B cell (primary cell): ENCODE measurements at regions not wholly inside any gene's neighbourhood (a gene's known extent, or its start where the extent isn't known, plus 50 kb on each side); places are given as distances from the start of the nearest gene placed in this dataset.

ENCODE experiments used
- ATAC-seq: fragments of 200-7000 bp; cut with Tn5 transposase; one replicate; pipeline ENCODE4 v1.10.0; 2021; ENCODE audit warnings: low read depth, mild to moderate bottlenecking, moderate number of reproducible peaks, moderate library complexity
- CTCF ChIA-PET: fragments of 350-600 bp; sonication (Branson Sonifier 250); formaldehyde crosslinking; loops from one replicate; lab custom pipeline; 2021; ENCODE audit warnings: antibody characterized with exemption, inconsistent platforms; lab: Charles Lee
- POLR2A ChIA-PET: fragments of 350-600 bp; sonication (Branson Sonifier 250); formaldehyde crosslinking; loops from one replicate; lab custom pipeline; 2021; ENCODE audit warnings: antibody characterized with exemption; lab: Charles Lee
- DNase-seq: peaks from one replicate; pipeline ENCODE4 v3.0.0; 2013
- H2AFZ ChIP-seq: 2 replicates; pipeline ENCODE4 v1.6.1; 2012; ENCODE audit warnings: mild to moderate bottlenecking, low read depth, low read length; ENCODE audit not compliant: insufficient read depth, poor library complexity, severe bottlenecking
- H3K27ac ChIP-seq, 2 donors: 1 replicate in 1 of 2; 2 replicates in 1 of 2; pipeline ENCODE4 v1.5.1; 2012 to 2013; ENCODE audit warnings: low read length in 2 of 2, mild to moderate bottlenecking in 2 of 2, moderate library complexity in 1 of 2
- H3K27me3 ChIP-seq, 4 experiments: fragments of 200-600 bp in 1 of 4; sonication (generic) in 1 of 4; replicated peaks in 1 of 4; 1 replicate in 2 of 4; 2 replicates in 2 of 4; pipeline versions ENCODE4 v1.6.1 to v1.7.0; 2013 to 2016; ENCODE audit warnings: low read length in 3 of 4, mild to moderate bottlenecking in 2 of 4, mixed read lengths in 1 of 4, moderate library complexity in 1 of 4; ENCODE audit not compliant: insufficient read depth in 4 of 4, control insufficient read depth in 3 of 4; ENCODE audit errors: control extremely low read depth in 1 of 4
- H3K36me3 ChIP-seq, 2 experiments: replicated peaks in 1 of 2; 1 replicate in 1 of 2; 2 replicates in 1 of 2; pipeline versions ENCODE4 v1.6.1 to v1.7.1; 2013; ENCODE audit warnings: low read length in 1 of 2; ENCODE audit not compliant: insufficient read depth in 2 of 2, control insufficient read depth in 1 of 2; ENCODE audit errors: control extremely low read depth in 1 of 2, extremely low read depth in 1 of 2
- H3K4me1 ChIP-seq, 2 donors: fragments of 200-600 bp in 1 of 2; sonication (generic) in 1 of 2; 1 replicate in 1 of 2; 2 replicates in 1 of 2; pipeline versions ENCODE4 v1.5.1 to v1.6.1; 2013 to 2017; ENCODE audit warnings: low read length in 2 of 2; ENCODE audit not compliant: control insufficient read depth in 2 of 2, insufficient read depth in 2 of 2
- H3K4me2 ChIP-seq: replicated peaks from 2 replicates; pipeline ENCODE3; 2012; ENCODE audit warnings: mild to moderate bottlenecking, low read depth, low read length; ENCODE audit not compliant: poor library complexity, severe bottlenecking
- H3K4me3 ChIP-seq, 5 experiments: fragments of 200-600 bp in 1 of 5; sonication (generic) in 1 of 5; 1 replicate in 3 of 5; 2 replicates in 2 of 5; pipeline versions ENCODE4 v1.5.1 to v1.7.0; 2011 to 2016; ENCODE audit warnings: low read length in 4 of 5, mild to moderate bottlenecking in 4 of 5, low read depth in 2 of 5, control low read depth in 1 of 5, moderate library complexity in 1 of 5; ENCODE audit not compliant: insufficient read depth in 1 of 5; ENCODE audit errors: control extremely low read depth in 1 of 5, extremely low read depth in 1 of 5
- H3K79me2 ChIP-seq: fragments of 200-600 bp; sonication (generic); one replicate; pipeline ENCODE4 v1.6.0; 2016; ENCODE audit warnings: low read length; ENCODE audit not compliant: control insufficient read depth, insufficient read depth
- H3K9ac ChIP-seq: fragments of 200-600 bp; sonication (generic); 2 replicates; pipeline ENCODE4 v1.6.1; 2017; ENCODE audit warnings: mild to moderate bottlenecking, low read length, moderate library complexity
- H3K9me3 ChIP-seq, 3 donors: one replicate each; pipeline versions ENCODE4 v1.6.1 to v1.7.1; 2013; ENCODE audit warnings: low read length in 2 of 3; ENCODE audit not compliant: control insufficient read depth in 2 of 3, insufficient read depth in 1 of 3; ENCODE audit errors: control extremely low read depth in 1 of 3
- H4K20me1 ChIP-seq: 2 replicates; pipeline ENCODE4 v1.6.0; 2012; ENCODE audit warnings: mild to moderate bottlenecking, low read length; ENCODE audit not compliant: insufficient read depth, control insufficient read depth, poor library complexity, severe bottlenecking
- H3K27ac Mint-ChIP-seq: one replicate; pipeline ENCODE4 v1.8.0; 2021; ENCODE audit warnings: mixed read lengths
- H3K27me3 Mint-ChIP-seq: one replicate; pipeline ENCODE4 v1.8.0; 2021; ENCODE audit warnings: mixed read lengths
- H3K4me1 Mint-ChIP-seq: one replicate; pipeline ENCODE4 v1.8.0; 2021; ENCODE audit warnings: mixed read lengths
- H3K4me3 Mint-ChIP-seq: one replicate; pipeline ENCODE4 v1.8.0; 2021; ENCODE audit warnings: mixed read lengths
- H3K9me3 Mint-ChIP-seq: one replicate; pipeline ENCODE4 v1.8.0; 2022; ENCODE audit warnings: mixed read lengths; ENCODE audit not compliant: insufficient read depth
- EZH2 ChIP-seq: IDR thresholded peaks from 2 replicates; pipeline ENCODE4 v1.6.1; 2012; ENCODE audit warnings: borderline replicate concordance, low read depth, mild to moderate bottlenecking, moderate library complexity, low read length; ENCODE audit not compliant: insufficient read depth, poor library complexity, severe bottlenecking
- WGBS: methylation state at CpG from one replicate; pipeline ENCODE4 v1.1.5; 2013; ENCODE audit warnings: missing lambda C conversion rate; ENCODE audit not compliant: insufficient coverage; 5-methylcytosine and 5-hydroxymethylcytosine counted together
- intact Hi-C: fragments of 100-400 bp; cut with micrococcal nuclease; formaldehyde crosslinking; loops from one replicate; pipeline ENCODE4 v1.10.0; 2022
- TF ChIP-seq, protein P1 (sequence below): fragments of 200-600 bp; IDR thresholded peaks from one replicate; pipeline ENCODE4 v1.8.0; 2022; ENCODE audit warnings: antibody characterized with exemption, mild to moderate bottlenecking

GRCh38 chr17:77763023-77763422 is 195.5 kb upstream of the TNRC6C start:
- Histone ChIP-seq H3K27me3 (peaks cover 0 to 7% (median 2%) of the 10 kb centered on the region in 4 experiments), H3K79me2 (no peaks in the 10 kb centered on the region), H3K4me1 (no peaks in the 10 kb centered on the region), H4K20me1 (no peaks in the 10 kb centered on the region), H2AFZ (no peak overlapping the region), H3K27ac (no peak overlapping the region), H3K4me3 (no peak overlapping the region), H3K9me3 (no peaks in the 10 kb centered on the region), H3K36me3 (no peaks in the 10 kb centered on the region), H3K4me2 (no peak overlapping the region), H3K9ac (no peak overlapping the region)
- Mint-ChIP-seq H3K4me3 (no peak overlapping the region), H3K9me3 (no peaks in the 10 kb centered on the region), H3K4me1 (no peaks in the 10 kb centered on the region), H3K27me3 (peaks cover 26% of the 10 kb centered on the region), H3K27ac (no peak overlapping the region)
- ATAC-seq, result no peak
- WGBS, result no CpG with 5 or more reads among the region's 6 CpGs
- intact Hi-C loops, result no loop called here
- ChIA-PET POLR2A (no interaction called here), CTCF (interaction anchor here (0.6 to 2.1 kb wide), 2 partner anchors 251 to 527 kb away, joined by 3 to 12 read pairs; no protein-coding TSS in a partner anchor)
- TF ChIP-seq, protein P1, sequence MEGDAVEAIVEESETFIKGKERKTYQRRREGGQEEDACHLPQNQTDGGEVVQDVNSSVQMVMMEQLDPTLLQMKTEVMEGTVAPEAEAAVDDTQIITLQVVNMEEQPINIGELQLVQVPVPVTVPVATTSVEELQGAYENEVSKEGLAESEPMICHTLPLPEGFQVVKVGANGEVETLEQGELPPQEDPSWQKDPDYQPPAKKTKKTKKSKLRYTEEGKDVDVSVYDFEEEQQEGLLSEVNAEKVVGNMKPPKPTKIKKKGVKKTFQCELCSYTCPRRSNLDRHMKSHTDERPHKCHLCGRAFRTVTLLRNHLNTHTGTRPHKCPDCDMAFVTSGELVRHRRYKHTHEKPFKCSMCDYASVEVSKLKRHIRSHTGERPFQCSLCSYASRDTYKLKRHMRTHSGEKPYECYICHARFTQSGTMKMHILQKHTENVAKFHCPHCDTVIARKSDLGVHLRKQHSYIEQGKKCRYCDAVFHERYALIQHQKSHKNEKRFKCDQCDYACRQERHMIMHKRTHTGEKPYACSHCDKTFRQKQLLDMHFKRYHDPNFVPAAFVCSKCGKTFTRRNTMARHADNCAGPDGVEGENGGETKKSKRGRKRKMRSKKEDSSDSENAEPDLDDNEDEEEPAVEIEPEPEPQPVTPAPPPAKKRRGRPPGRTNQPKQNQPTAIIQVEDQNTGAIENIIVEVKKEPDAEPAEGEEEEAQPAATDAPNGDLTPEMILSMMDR, result no peak
- TF ChIP-seq EZH2, result no peak
- DNase-seq, result no peak

DNA sequence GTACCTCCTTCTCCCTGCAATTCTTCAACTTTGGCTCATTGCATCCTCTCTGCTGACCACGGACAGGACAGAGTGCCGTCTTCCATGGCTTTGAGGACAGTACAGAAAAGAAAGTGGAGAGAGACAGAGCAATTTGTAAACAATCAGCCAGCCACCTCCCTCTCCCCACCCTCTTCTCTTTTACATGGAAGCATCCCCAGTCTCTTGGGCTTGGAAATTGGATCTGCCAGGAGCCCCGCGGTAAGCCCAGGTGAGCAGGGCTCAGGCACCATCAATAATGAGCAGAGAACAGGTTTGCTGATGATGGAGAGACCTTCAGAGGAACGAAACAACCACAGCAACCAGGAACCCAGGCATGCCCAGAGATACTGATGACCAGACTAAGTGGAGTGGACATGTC is 194.9 kb upstream of the TNRC6C start:
- Histone ChIP-seq H3K36me3 (no peaks in the 10 kb centered on the region), H3K27ac (no peak overlapping the region), H3K4me1 (no peaks in the 10 kb centered on the region), H3K4me2 (no peak overlapping the region), H3K9me3 (no peaks in the 10 kb centered on the region), H3K79me2 (no peaks in the 10 kb centered on the region), H3K4me3 (no peak overlapping the region), H3K27me3 (peaks cover 0 to 11% (median 2%) of the 10 kb centered on the region in 4 experiments), H3K9ac (no peak overlapping the region), H2AFZ (no peak overlapping the region), H4K20me1 (no peaks in the 10 kb centered on the region)
- ChIA-PET CTCF (no interaction called here), POLR2A (no interaction called here)
- Mint-ChIP-seq H3K4me3 (no peak overlapping the region), H3K9me3 (no peaks in the 10 kb centered on the region), H3K27me3 (peaks cover 26% of the 10 kb centered on the region), H3K27ac (no peak overlapping the region), H3K4me1 (no peaks in the 10 kb centered on the region)
- no peak for TF ChIP-seq EZH2
- TF ChIP-seq, protein P1, result no peak
- ATAC-seq, result no peak
- no peak for DNase-seq
- intact Hi-C loops, result no loop called here
- WGBS, result 82% methylated on average over 3 of the region's 5 CpGs
